Gastrocnemius medialis (tissue), 4 donors: ENCODE measurements at regions not wholly inside any gene's neighbourhood (a gene's known extent, or its start where the extent isn't known, plus 50 kb on each side); places are given as distances from the start of the nearest gene placed in this dataset.

Source experiments
- CTCF ChIP-seq, 5 experiments: fragments of 450-650 bp in 3 of 5; fragments of 200-600 bp in 2 of 5; sonication (generic) in 2 of 5; IDR thresholded peaks in 4 of 5; conservative IDR thresholded peaks in 1 of 5; 1 replicate in 4 of 5; 2 replicates in 1 of 5; pipeline ENCODE4 v1.5.1; 2016 to 2019; ENCODE audit warnings: antibody characterized with exemption in 5 of 5, mild to moderate bottlenecking in 3 of 5, moderate library complexity in 3 of 5
- POLR2A ChIP-seq, 2 donors: fragments of 450-650 bp; IDR thresholded peaks; one replicate each; pipeline ENCODE4 v1.6.1; 2017; ENCODE audit warnings: antibody characterized with exemption in 2 of 2, mild to moderate bottlenecking in 2 of 2, moderate library complexity in 2 of 2

GRCh38 chr14:84273181-84273580 is 1256.8 kb upstream of the FLRT2 start:
- no peak for TF ChIP-seq CTCF (IDR thresholded peaks at IDR 0.05 in 4 of 5, conservative IDR thresholded peaks at IDR 0.05 in 1 of 5)
- no peak for TF ChIP-seq POLR2A (IDR thresholded peaks at IDR 0.05)
